ENCODE measurements at regions not wholly inside any gene's neighbourhood (a gene's known extent, or its start where the extent isn't known, plus 50 kb on each side); places are given as distances from the start of the nearest gene placed in this dataset.

DNA sequence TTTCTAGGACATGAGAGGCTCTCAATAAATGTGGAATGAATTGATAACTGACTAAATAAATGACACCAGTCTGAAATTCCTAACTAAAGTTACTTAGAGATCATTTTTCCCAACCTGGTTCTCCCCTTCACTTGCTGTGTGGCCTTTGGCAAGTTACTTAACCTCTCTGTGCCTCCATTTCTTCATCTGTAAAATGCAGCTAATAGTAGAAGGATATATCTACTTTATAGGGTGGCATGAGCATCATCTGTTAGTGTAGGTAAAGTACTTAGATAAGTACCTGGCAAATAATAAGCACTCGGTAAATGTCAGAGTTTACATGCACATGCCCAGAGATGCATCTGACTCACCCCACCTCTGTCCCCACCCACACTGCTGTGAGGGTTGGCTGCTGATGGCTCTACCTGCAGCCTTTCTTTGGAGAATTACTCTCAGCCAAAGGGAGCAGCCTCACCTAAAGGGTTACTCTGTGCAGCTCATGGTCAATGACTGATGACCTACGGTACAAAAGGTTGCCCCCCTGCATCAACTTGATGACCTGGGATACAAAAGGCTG lies 139.3 kb downstream of the CHIC2 start:
- H3K27me3 ChIP-seq (replicated peaks; ENCODE audit: insufficient read depth), result no peaks in the 10 kb centered on the region
- H3K27ac ChIP-seq, result no peak overlapping the region
- no peaks in the 10 kb centered on the region for H3K36me3 ChIP-seq
- TF ChIP-seq, protein P1, sequence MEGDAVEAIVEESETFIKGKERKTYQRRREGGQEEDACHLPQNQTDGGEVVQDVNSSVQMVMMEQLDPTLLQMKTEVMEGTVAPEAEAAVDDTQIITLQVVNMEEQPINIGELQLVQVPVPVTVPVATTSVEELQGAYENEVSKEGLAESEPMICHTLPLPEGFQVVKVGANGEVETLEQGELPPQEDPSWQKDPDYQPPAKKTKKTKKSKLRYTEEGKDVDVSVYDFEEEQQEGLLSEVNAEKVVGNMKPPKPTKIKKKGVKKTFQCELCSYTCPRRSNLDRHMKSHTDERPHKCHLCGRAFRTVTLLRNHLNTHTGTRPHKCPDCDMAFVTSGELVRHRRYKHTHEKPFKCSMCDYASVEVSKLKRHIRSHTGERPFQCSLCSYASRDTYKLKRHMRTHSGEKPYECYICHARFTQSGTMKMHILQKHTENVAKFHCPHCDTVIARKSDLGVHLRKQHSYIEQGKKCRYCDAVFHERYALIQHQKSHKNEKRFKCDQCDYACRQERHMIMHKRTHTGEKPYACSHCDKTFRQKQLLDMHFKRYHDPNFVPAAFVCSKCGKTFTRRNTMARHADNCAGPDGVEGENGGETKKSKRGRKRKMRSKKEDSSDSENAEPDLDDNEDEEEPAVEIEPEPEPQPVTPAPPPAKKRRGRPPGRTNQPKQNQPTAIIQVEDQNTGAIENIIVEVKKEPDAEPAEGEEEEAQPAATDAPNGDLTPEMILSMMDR (IDR thresholded peaks at IDR 0.05), result no peak
- peaks cover 0 to 3% of the 10 kb centered on the region in 2 donors for H3K4me1 ChIP-seq (ENCODE audit: control insufficient read depth in 1 of 2, low read depth in 2 of 2)
- H3K9me3 ChIP-seq, result no peaks in the 10 kb centered on the region
- ATAC-seq (ENCODE audit: insufficient number of reproducible peaks, low FRiP score, low read depth) (no peak), DNase-seq (ENCODE audit: low spot score) (no peak)
- no peak overlapping the region for H3K4me3 ChIP-seq

DNA sequence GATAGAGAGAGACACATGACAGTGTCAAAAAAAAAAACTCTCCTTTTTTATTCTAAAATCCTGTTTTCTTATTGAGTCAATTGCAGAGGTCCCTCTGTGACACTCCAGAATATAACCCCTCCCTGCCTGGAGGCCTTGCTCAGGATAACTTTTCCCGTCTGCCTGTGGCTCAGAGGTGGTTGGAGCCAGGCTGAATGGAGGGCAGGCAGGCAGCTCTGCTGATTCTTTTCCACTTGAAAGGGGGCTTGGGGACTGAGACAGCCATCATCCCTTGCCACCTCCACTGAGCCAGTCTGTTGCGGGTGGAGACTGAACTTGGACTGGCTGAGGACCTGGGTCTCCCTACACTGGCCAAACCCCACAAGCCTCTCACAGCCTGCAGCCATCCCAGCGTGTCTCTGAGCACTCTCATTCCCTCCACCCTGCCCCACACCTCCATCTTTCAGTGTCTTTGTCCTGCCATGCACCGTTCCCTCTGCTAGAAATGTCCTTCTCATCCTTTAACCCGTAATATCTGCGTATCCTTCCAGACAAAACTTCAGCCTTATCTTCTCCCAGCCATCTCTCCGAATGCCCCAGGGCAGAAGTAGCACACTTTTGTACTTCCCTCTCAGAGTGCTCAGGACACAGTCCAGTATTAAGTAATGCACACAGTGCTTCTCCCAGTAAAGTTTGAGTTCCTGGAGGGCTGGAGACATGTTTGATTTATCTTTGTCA lies 139.9 kb downstream of the CHIC2 start:
- TF ChIP-seq, protein P1 (IDR thresholded peaks at IDR 0.05), result no peak
- Histone ChIP-seq H3K9me3 (no peaks in the 10 kb centered on the region), H3K4me1 (ENCODE audit: control insufficient read depth in 1 of 2, low read depth in 2 of 2) (no peaks in the 10 kb centered on the region), H3K4me3 (no peak overlapping the region), H3K27ac (no peak overlapping the region), H3K27me3 (replicated peaks; ENCODE audit: insufficient read depth) (no peaks in the 10 kb centered on the region), H3K36me3 (no peaks in the 10 kb centered on the region)
- ATAC-seq (ENCODE audit: insufficient number of reproducible peaks, low FRiP score, low read depth) (no peak), DNase-seq (ENCODE audit: low spot score) (no peak)

DNA sequence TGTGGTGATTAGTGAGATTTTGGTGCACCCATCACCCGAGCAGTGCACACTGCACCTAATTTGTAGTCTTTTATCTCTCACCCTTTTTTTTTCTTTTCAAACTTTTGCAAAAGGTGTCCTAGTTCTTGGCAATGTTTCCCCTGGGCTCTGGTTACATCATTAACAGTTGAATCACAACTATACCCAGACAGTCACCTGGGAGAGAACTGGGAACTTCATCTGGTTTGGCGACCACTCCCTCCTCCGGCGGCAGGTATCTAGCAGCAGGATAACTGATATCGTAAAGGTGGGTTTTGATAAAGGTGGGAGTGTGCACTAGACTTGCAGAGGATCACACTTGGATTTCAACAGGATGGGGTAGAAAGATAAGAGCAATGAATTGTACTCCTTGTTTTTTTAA lies 140.5 kb downstream of the CHIC2 start:
- ATAC-seq (ENCODE audit: insufficient number of reproducible peaks, low FRiP score, low read depth) (no peak), DNase-seq (ENCODE audit: low spot score) (no peak)
- no peaks in the 10 kb centered on the region for H3K9me3 ChIP-seq
- H3K4me1 ChIP-seq (ENCODE audit: control insufficient read depth in 1 of 2, low read depth in 2 of 2), result no peaks in the 10 kb centered on the region
- TF ChIP-seq, protein P1 (IDR thresholded peaks at IDR 0.05), result no peak
- H3K36me3 ChIP-seq, result no peaks in the 10 kb centered on the region
- H3K4me3 ChIP-seq, result no peak overlapping the region
- H3K27ac ChIP-seq, result no peak overlapping the region
- no peaks in the 10 kb centered on the region for H3K27me3 ChIP-seq (replicated peaks; ENCODE audit: insufficient read depth)

DNA sequence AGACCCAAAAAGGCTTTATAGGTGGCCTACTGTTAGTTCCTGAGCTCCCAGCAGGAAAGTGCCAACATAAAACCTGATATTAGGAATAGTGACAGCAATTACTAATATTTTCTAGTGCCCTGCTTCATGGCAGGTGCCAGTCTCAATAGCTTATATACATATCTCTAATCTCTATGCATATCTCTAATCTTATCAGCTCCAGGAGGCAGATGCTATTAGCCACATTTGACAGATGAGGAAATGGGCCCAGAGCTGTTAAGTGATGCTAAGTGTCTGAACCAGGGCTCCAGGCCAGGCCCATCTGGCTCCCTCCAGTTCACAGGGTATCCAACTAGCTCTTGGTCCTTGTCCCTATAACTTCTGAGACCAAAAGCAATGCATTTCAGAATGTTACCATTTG lies 142.5 kb downstream of the CHIC2 start:
- H3K4me3 ChIP-seq, result no peak overlapping the region
- no peak overlapping the region for H3K27ac ChIP-seq
- no peaks in the 10 kb centered on the region for H3K9me3 ChIP-seq
- H3K36me3 ChIP-seq, result no peaks in the 10 kb centered on the region
- TF ChIP-seq, protein P1 (IDR thresholded peaks at IDR 0.05), result no peak
- no peaks in the 10 kb centered on the region for H3K4me1 ChIP-seq (ENCODE audit: control insufficient read depth in 1 of 2, low read depth in 2 of 2)
- H3K27me3 ChIP-seq (replicated peaks; ENCODE audit: insufficient read depth), result no peaks in the 10 kb centered on the region
- ATAC-seq (ENCODE audit: insufficient number of reproducible peaks, low FRiP score, low read depth), result no peak
- DNase-seq (ENCODE audit: low spot score), result no peak

DNA sequence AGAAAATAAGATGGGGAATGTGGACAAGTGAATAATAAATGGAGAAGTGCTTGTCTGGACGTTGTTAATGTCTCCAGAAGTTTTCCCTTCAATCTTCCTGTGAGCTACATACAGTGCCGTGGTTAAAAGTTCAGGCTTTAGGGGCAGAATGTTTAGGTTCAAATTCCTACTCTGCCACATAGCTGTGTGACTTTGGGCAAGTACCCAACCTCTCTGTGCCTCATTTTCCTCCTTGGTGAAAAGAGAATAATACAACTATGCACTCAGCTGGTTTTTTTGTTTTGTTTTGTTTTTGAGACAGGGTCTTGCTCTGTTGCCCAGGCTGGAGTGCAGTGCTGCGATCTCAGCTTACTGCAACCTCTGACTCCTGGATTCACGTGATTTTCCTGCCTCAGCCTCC lies 143.5 kb downstream of the CHIC2 start:
- no peak overlapping the region for H3K27ac ChIP-seq
- H3K27me3 ChIP-seq (replicated peaks; ENCODE audit: insufficient read depth), result no peaks in the 10 kb centered on the region
- ATAC-seq (ENCODE audit: insufficient number of reproducible peaks, low FRiP score, low read depth) (no peak), DNase-seq (ENCODE audit: low spot score) (no peak)
- no peaks in the 10 kb centered on the region for H3K4me1 ChIP-seq (ENCODE audit: control insufficient read depth in 1 of 2, low read depth in 2 of 2)
- TF ChIP-seq, protein P1 (IDR thresholded peaks at IDR 0.05), result no peak
- H3K9me3 ChIP-seq, result no peaks in the 10 kb centered on the region
- no peaks in the 10 kb centered on the region for H3K36me3 ChIP-seq
- H3K4me3 ChIP-seq, result no peak overlapping the region
